ENCODE measurements at regions not wholly inside any gene's neighbourhood (a gene's known extent, or its start where the extent isn't known, plus 50 kb on each side); places are given as distances from the start of the nearest gene placed in this dataset.

- no peak for TF ChIP-seq CTCF (IDR thresholded peaks at IDR 0.05)
- TF ChIP-seq POLR2A (IDR thresholded peaks at IDR 0.05), result no peak
These were observed 70.5 kb upstream of the HGFAC start for GRCh38 chr4:3371033-3372001.

Measured in lower leg skin (tissue), 3 donors.